ENCODE measurements at regions not wholly inside any gene's neighbourhood (a gene's known extent, or its start where the extent isn't known, plus 50 kb on each side); places are given as distances from the start of the nearest gene placed in this dataset.

- no peaks in the 10 kb centered on the region for H3K36me3 ChIP-seq
- 90% methylated on average over 3 of the region's 3 CpGs for WGBS (ENCODE audit: insufficient coverage, low coverage, low lambda C conversion rate, missing lambda C conversion rate)
- no peaks in the 10 kb centered on the region for H3K4me1 ChIP-seq
- ATAC-seq (no peak), DNase-seq (no peak)
- H3K27me3 ChIP-seq: no peaks in the 10 kb centered on the region
- H3K27ac ChIP-seq: no peak overlapping the region
- intact Hi-C loops (cut with DNase I): no loop called here
- no peak for TF ChIP-seq POLR2A (IDR thresholded peaks at IDR 0.05)
- TF ChIP-seq CTCF (IDR thresholded peaks at IDR 0.05): no peak
- H3K9me3 ChIP-seq: no peaks in the 10 kb centered on the region
- no peak overlapping the region for H3K4me3 ChIP-seq
These were observed 85.9 kb upstream of the JUN start for GRCh38 chr1:58869638-58870297.

- Histone ChIP-seq H3K9me3 (no peaks in the 10 kb centered on the region), H3K36me3 (no peaks in the 10 kb centered on the region), H3K4me1 (no peaks in the 10 kb centered on the region), H3K27me3 (no peaks in the 10 kb centered on the region), H3K27ac (no peak overlapping the region), H3K4me3 (no peak overlapping the region)
- intact Hi-C loops (cut with DNase I): no loop called here
- DNase-seq (no peak), ATAC-seq (no peak)
- TF ChIP-seq POLR2A (IDR thresholded peaks at IDR 0.05) (no peak), CTCF (IDR thresholded peaks at IDR 0.05) (no peak)
- WGBS (ENCODE audit: insufficient coverage, low coverage, low lambda C conversion rate, missing lambda C conversion rate): 44% methylated on average over 2 of the region's 2 CpGs
These were observed 86.4 kb upstream of the JUN start for GRCh38 chr1:58870298-58870676.

GRCh38 chr1:58874342-58874741, 90.5 kb upstream of the JUN start:
- no peaks in the 10 kb centered on the region for H3K27me3 ChIP-seq
- no peaks in the 10 kb centered on the region for H3K9me3 ChIP-seq
- H3K4me1 ChIP-seq: no peaks in the 10 kb centered on the region
- ATAC-seq (no peak), DNase-seq (no peak)
- TF ChIP-seq POLR2A (IDR thresholded peaks at IDR 0.05) (no peak), CTCF (IDR thresholded peaks at IDR 0.05) (no peak)
- no peak overlapping the region for H3K4me3 ChIP-seq
- intact Hi-C loops (cut with DNase I): no loop called here
- H3K36me3 ChIP-seq: no peaks in the 10 kb centered on the region
- no peak overlapping the region for H3K27ac ChIP-seq

GRCh38 chr1:58874757-58875755, 91.2 kb upstream of the JUN start:
- TF ChIP-seq POLR2A (IDR thresholded peaks at IDR 0.05): no peak
- TF ChIP-seq CTCF (IDR thresholded peaks at IDR 0.05): no peak
- DNase-seq (no peak), ATAC-seq (peak in 1 of 4 donors; percentile 35)
- intact Hi-C loops (cut with DNase I): no loop called here
- Histone ChIP-seq H3K4me1 (no peaks in the 10 kb centered on the region), H3K27me3 (no peaks in the 10 kb centered on the region), H3K4me3 (no peak overlapping the region), H3K9me3 (no peaks in the 10 kb centered on the region), H3K27ac (no peak overlapping the region), H3K36me3 (no peaks in the 10 kb centered on the region)
- 77% methylated on average over 11 of the region's 12 CpGs for WGBS (ENCODE audit: insufficient coverage, low coverage, low lambda C conversion rate, missing lambda C conversion rate)
